Gastroesophageal sphincter (tissue), 4 donors: ENCODE measurements at regions not wholly inside any gene's neighbourhood (a gene's known extent, or its start where the extent isn't known, plus 50 kb on each side); places are given as distances from the start of the nearest gene placed in this dataset.

Experiments used
- ATAC-seq: fragments of 150-250 bp; one replicate; pipeline ENCODE4 v1.9.1; 2016; ENCODE audit warnings: mild to moderate bottlenecking, moderate library complexity
- H3K27ac ChIP-seq, 4 donors: fragments of 200-600 bp; sonication (generic) in 3 of 4; 1 replicate in 3 of 4; 2 replicates in 1 of 4; pipeline ENCODE4 v1.5.1; 2016 to 2019
- H3K27me3 ChIP-seq: fragments of 200-600 bp; sonication (generic); one replicate; pipeline ENCODE4 v1.5.1; 2019
- H3K36me3 ChIP-seq, 2 donors: fragments of 200-600 bp; sonication (generic); one replicate each; pipeline ENCODE4 v1.5.1; 2019; ENCODE audit warnings: control low read depth in 1 of 2
- H3K4me1 ChIP-seq, 3 donors: fragments of 200-600 bp; sonication (generic); 1 replicate in 2 of 3; 2 replicates in 1 of 3; pipeline ENCODE4 v1.5.1; 2016 to 2019; ENCODE audit warnings: control low read depth in 2 of 3
- H3K4me3 ChIP-seq, 2 donors: fragments of 200-600 bp; sonication (generic); one replicate each; pipeline ENCODE4 v1.5.1; 2019; ENCODE audit warnings: mild to moderate bottlenecking in 1 of 2, moderate library complexity in 1 of 2
- H3K9me3 ChIP-seq, 3 donors: fragments of 200-600 bp; sonication (generic); one replicate each; pipeline ENCODE4 v1.5.1; 2017 to 2019; ENCODE audit warnings: control low read depth in 2 of 3
- EP300 ChIP-seq: sonication (generic); formaldehyde crosslinking; IDR thresholded peaks from one replicate; pipeline ENCODE4 v1.6.1; 2017; ENCODE audit warnings: antibody characterized with exemption, mild to moderate bottlenecking
- POLR2A ChIP-seq, 2 donors: fragments of 450-650 bp; IDR thresholded peaks; one replicate each; pipeline ENCODE4 v1.6.1; 2017; ENCODE audit warnings: antibody characterized with exemption in 2 of 2, mild to moderate bottlenecking in 2 of 2, moderate library complexity in 1 of 2
- POLR2AphosphoS5 ChIP-seq: sonication (generic); formaldehyde crosslinking; IDR thresholded peaks from one replicate; pipeline ENCODE4 v1.6.1; 2017; ENCODE audit warnings: antibody characterized with exemption
- WGBS, 2 donors: methylation state at CpG; one replicate each; pipeline ENCODE4 v1.1.5; 2018; ENCODE audit warnings: low coverage in 1 of 2; 5-methylcytosine and 5-hydroxymethylcytosine counted together
- TF ChIP-seq, protein P1 (sequence below), 4 experiments: fragments of 200-600 bp in 2 of 4; fragments of 450-650 bp in 2 of 4; sonication (generic) in 1 of 4; IDR thresholded peaks; one replicate each; pipeline ENCODE4 v1.5.1; 2017 to 2019; ENCODE audit warnings: antibody characterized with exemption in 4 of 4, mild to moderate bottlenecking in 2 of 4, moderate library complexity in 2 of 4

DNA sequence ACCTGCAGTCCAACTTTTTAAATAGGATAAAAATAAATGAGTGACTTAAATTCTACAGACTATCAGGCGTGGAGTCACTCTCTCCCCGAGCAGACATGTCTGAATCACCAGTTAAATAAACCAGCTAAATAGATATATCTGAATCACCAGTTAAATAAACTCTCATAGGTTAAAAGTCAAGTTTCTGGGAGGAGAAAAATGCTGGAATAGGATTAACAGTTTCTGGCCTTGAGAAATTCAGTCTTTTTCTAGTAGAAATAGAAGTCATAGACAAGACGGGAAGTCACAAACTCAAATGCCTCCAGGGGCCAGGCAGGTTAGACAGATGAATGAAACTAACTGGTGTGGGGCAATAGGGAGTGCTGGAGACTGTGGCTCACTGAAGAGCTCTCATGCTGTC is 258.6 kb upstream of the TMEM132C start:
- WGBS, 2 donors: 37 to 53% methylated on average over 3 of the region's 3 CpGs
- H3K4me1 ChIP-seq: no peaks in the 10 kb centered on the region
- H3K9me3 ChIP-seq: no peaks in the 10 kb centered on the region
- ATAC-seq: no peak
- H3K27ac ChIP-seq: no peak overlapping the region
- no peaks in the 10 kb centered on the region for H3K36me3 ChIP-seq
- TF ChIP-seq POLR2AphosphoS5: no peak
- no peak for TF ChIP-seq EP300
- TF ChIP-seq, protein P1, sequence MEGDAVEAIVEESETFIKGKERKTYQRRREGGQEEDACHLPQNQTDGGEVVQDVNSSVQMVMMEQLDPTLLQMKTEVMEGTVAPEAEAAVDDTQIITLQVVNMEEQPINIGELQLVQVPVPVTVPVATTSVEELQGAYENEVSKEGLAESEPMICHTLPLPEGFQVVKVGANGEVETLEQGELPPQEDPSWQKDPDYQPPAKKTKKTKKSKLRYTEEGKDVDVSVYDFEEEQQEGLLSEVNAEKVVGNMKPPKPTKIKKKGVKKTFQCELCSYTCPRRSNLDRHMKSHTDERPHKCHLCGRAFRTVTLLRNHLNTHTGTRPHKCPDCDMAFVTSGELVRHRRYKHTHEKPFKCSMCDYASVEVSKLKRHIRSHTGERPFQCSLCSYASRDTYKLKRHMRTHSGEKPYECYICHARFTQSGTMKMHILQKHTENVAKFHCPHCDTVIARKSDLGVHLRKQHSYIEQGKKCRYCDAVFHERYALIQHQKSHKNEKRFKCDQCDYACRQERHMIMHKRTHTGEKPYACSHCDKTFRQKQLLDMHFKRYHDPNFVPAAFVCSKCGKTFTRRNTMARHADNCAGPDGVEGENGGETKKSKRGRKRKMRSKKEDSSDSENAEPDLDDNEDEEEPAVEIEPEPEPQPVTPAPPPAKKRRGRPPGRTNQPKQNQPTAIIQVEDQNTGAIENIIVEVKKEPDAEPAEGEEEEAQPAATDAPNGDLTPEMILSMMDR (IDR thresholded peaks at IDR 0.05): no peak
- TF ChIP-seq POLR2A (IDR thresholded peaks at IDR 0.05): no peak
- no peak overlapping the region for H3K4me3 ChIP-seq
- H3K27me3 ChIP-seq: no peaks in the 10 kb centered on the region

DNA sequence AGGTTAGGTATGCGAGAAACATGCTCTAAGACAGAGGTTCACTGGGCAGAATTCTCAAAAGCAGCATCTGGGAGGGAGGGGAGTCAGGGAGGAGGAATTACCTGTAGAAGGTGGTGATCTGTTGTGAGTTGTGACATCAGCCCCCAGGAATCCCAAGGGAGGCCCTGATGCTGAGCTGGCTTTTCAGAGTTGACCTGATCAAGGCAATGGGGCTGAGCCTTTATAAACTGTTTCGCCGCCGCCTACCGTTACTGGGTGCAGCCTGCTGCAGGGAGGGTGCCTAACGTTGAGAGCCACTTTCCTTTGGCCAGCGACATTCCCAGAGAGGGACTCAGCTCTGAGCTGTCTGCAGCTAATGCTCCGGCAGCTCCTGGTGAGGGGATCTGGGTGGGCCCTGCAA is 257.9 kb upstream of the TMEM132C start:
- Histone ChIP-seq H3K9me3 (no peaks in the 10 kb centered on the region), H3K4me1 (no peaks in the 10 kb centered on the region), H3K4me3 (no peak overlapping the region), H3K27me3 (no peaks in the 10 kb centered on the region), H3K36me3 (no peaks in the 10 kb centered on the region), H3K27ac (no peak overlapping the region)
- no peak for ATAC-seq
- WGBS, 2 donors: 85 to 100% methylated on average over 1 to 4 of the region's 8 CpGs
- TF ChIP-seq EP300 (no peak), POLR2AphosphoS5 (no peak), POLR2A (IDR thresholded peaks at IDR 0.05) (no peak)
- TF ChIP-seq, protein P1 (IDR thresholded peaks at IDR 0.05): no peak

DNA sequence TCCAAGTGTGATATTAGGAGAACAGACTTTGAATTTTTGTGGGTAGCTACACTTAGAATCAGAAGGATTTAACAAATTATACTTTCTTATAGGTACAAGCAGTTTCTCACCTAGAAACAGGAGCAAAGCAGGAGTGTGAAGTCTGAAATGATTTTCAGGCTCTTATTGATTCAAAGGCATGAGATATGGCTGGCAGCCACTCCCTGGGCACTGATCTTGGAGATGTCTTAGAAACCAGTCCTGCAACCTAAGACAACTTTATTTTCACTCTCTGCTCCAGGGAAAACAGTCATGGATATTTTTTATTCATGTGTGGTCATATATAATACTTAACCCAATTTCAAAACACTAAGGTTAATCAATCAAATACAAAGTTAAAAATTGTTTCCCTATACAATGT is 254.9 kb upstream of the TMEM132C start:
- H3K36me3 ChIP-seq: no peaks in the 10 kb centered on the region
- ATAC-seq: no peak
- no peaks in the 10 kb centered on the region for H3K4me1 ChIP-seq
- no peak overlapping the region for H3K4me3 ChIP-seq
- no peaks in the 10 kb centered on the region for H3K9me3 ChIP-seq
- H3K27ac ChIP-seq: no peak overlapping the region
- no peaks in the 10 kb centered on the region for H3K27me3 ChIP-seq
- TF ChIP-seq POLR2AphosphoS5 (no peak), POLR2A (IDR thresholded peaks at IDR 0.05) (no peak), EP300 (no peak)
- TF ChIP-seq, protein P1 (IDR thresholded peaks at IDR 0.05): no peak

DNA sequence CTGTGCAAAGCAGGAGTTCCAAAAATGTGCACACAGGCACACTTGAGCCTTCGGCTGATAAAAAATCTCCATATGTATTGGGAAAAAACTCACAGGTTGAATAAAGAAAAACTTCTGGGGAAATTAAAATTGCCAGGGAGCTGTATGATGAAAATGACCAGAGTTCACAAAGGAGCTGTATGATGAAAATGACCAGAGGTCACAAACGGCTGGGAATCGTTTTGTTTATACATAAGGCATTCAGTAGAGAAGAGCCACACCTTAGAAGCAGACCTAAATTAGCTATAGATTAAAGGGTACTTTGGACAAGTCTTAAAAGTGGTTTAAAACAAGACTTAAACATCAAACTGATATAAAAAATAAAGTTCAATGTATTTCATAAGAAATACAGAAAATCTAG is 251.7 kb upstream of the TMEM132C start:
- H3K36me3 ChIP-seq: no peaks in the 10 kb centered on the region
- no peak overlapping the region for H3K4me3 ChIP-seq
- H3K27ac ChIP-seq: no peak overlapping the region
- no peak for ATAC-seq
- 29 to 47% methylated on average over 2 to 3 of the region's 3 CpGs for WGBS, 2 donors
- no peak for TF ChIP-seq POLR2AphosphoS5
- TF ChIP-seq, protein P1 (IDR thresholded peaks at IDR 0.05): no peak
- TF ChIP-seq POLR2A (IDR thresholded peaks at IDR 0.05): no peak
- no peak for TF ChIP-seq EP300
- H3K27me3 ChIP-seq: no peaks in the 10 kb centered on the region
- H3K9me3 ChIP-seq: no peaks in the 10 kb centered on the region
- H3K4me1 ChIP-seq: no peaks in the 10 kb centered on the region

DNA sequence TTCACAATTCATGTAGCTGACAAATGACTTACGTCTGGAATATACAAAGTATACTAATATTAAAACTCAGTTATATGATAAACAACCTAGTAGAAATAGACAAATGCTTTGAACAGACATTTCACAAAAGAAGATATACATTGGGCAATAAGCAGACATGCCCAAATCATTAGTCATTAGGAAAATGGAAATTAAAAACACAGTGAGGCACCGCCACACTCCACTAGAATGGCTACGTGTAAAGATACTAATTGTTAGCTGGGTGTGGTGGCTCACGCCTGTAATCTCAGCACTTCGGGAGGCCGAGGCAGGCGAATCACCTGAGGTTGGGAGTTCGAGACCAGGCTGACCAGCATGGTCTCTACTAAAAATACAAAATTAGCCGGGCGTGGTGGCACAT is 248.9 kb upstream of the TMEM132C start:
- H3K4me1 ChIP-seq: no peaks in the 10 kb centered on the region
- no peaks in the 10 kb centered on the region for H3K9me3 ChIP-seq
- H3K4me3 ChIP-seq: no peak overlapping the region
- H3K27me3 ChIP-seq: peaks cover 8% of the 10 kb centered on the region
- WGBS, 2 donors: 71 to 78% methylated on average over 3 to 10 of the region's 10 CpGs
- H3K27ac ChIP-seq: no peak overlapping the region
- no peaks in the 10 kb centered on the region for H3K36me3 ChIP-seq
- TF ChIP-seq POLR2A (IDR thresholded peaks at IDR 0.05) (no peak), EP300 (no peak), POLR2AphosphoS5 (no peak)
- TF ChIP-seq, protein P1 (IDR thresholded peaks at IDR 0.05): no peak
- ATAC-seq: no peak
